H1 (cell line): ENCODE measurements at regions not wholly inside any gene's neighbourhood (a gene's known extent, or its start where the extent isn't known, plus 50 kb on each side); places are given as distances from the start of the nearest gene placed in this dataset.

Experiments used
- CTCF ChIA-PET: fragments of 300-600 bp; sonication (Branson Sonifier 250); formaldehyde crosslinking; loops from one replicate; lab custom pipeline; 2021; ENCODE audit not compliant: partially characterized antibody; lab: Charles Lee
- POLR2A ChIA-PET: fragments of 300-600 bp; sonication (Branson Sonifier 250); formaldehyde crosslinking; loops from one replicate; lab custom pipeline; 2021; ENCODE audit warnings: inconsistent platforms; ENCODE audit not compliant: partially characterized antibody; lab: Charles Lee
- DNase-seq, 2 experiments: peaks; one replicate each; pipeline versions ENCODE4 v3.0.0 to v3.0.0-alpha.2; 2010 to 2022; ENCODE audit warnings: low spot score in 2 of 2, low read depth in 1 of 2, mixed read lengths in 1 of 2
- FAIRE-seq: peaks from 2 replicates; lab custom pipeline; 2011; peaks lifted over from hg19 to GRCh38; lab: Jason Lieb, UNC
- H2AFZ ChIP-seq: 2 replicates; pipeline ENCODE4 v1.8.1; 2012; ENCODE audit warnings: low read length, inconsistent platforms
- H2AK5ac ChIP-seq: 2 replicates; pipeline ENCODE4 v1.6.1; 2013; ENCODE audit warnings: low read depth, low read length
- H2BK120ac ChIP-seq: replicated peaks from 2 replicates; pipeline ENCODE3; 2013; ENCODE audit warnings: low read depth, low read length, inconsistent platforms
- H2BK12ac ChIP-seq: 2 replicates; pipeline ENCODE4 v1.6.1; 2013; ENCODE audit warnings: low read depth, low read length
- H2BK15ac ChIP-seq: 2 replicates; pipeline ENCODE4 v1.6.1; 2013; ENCODE audit warnings: low read length
- H2BK20ac ChIP-seq: 2 replicates; pipeline ENCODE4 v1.6.1; 2013; ENCODE audit warnings: low read length
- H2BK5ac ChIP-seq: 2 replicates; pipeline ENCODE4 v1.6.1; 2013; ENCODE audit warnings: low read depth, low read length
- H3K14ac ChIP-seq: 2 replicates; pipeline ENCODE4 v1.6.1; 2013; ENCODE audit warnings: inconsistent platforms; ENCODE audit not compliant: insufficient read length
- H3K18ac ChIP-seq: 2 replicates; pipeline ENCODE4 v1.6.1; 2013; ENCODE audit warnings: low read length; ENCODE audit errors: extremely low read depth
- H3K23ac ChIP-seq: 2 replicates; pipeline ENCODE4 v1.6.1; 2013; ENCODE audit warnings: inconsistent platforms; ENCODE audit not compliant: insufficient read length
- H3K23me2 ChIP-seq: 2 replicates; pipeline ENCODE4 v1.6.1; 2013; ENCODE audit warnings: low read depth, low read length
- H3K27ac ChIP-seq: 2 replicates; pipeline ENCODE4 v1.6.1; 2011; ENCODE audit warnings: low read depth, low read length, inconsistent platforms
- H3K27me3 ChIP-seq, 4 experiments: replicated peaks in 1 of 4; 1 replicate in 1 of 4; 2 replicates in 3 of 4; pipeline versions ENCODE4 v1.6.1 to v1.8.1; 2011 to 2013; ENCODE audit warnings: low read length in 3 of 4, mild to moderate bottlenecking in 3 of 4, inconsistent platforms in 2 of 4, mixed read lengths in 2 of 4, moderate library complexity in 1 of 4; ENCODE audit not compliant: control insufficient read depth in 3 of 4, insufficient read depth in 3 of 4; ENCODE audit errors: extremely low read depth in 1 of 4
- H3K36me3 ChIP-seq, 4 experiments: 2 replicates each; pipeline versions ENCODE4 v1.6.1 to v1.8.1; 2011 to 2013; ENCODE audit warnings: mild to moderate bottlenecking in 4 of 4, low read length in 3 of 4, moderate library complexity in 2 of 4, control low read depth in 1 of 4, inconsistent platforms in 1 of 4; ENCODE audit not compliant: insufficient read depth in 4 of 4, control insufficient read depth in 2 of 4
- H3K4ac ChIP-seq: replicated peaks from 2 replicates; pipeline ENCODE3; 2013; ENCODE audit warnings: low read length, low read depth, mixed read lengths, inconsistent platforms; ENCODE audit not compliant: insufficient read length
- H3K4me1 ChIP-seq, 4 experiments: replicated peaks in 1 of 4; 1 replicate in 1 of 4; 2 replicates in 3 of 4; pipeline versions ENCODE4 v1.6.1 to v1.8.1; 2011 to 2013; ENCODE audit warnings: low read length in 3 of 4, inconsistent platforms in 2 of 4, mixed read lengths in 1 of 4; ENCODE audit not compliant: insufficient read depth in 4 of 4, control insufficient read depth in 3 of 4
- H3K4me2 ChIP-seq, 2 experiments: 2 replicates each; pipeline versions ENCODE4 v1.6.1 to v1.8.1; 2011 to 2013; ENCODE audit warnings: low read depth in 2 of 2, low read length in 2 of 2, control low read depth in 1 of 2, inconsistent platforms in 1 of 2, mild to moderate bottlenecking in 1 of 2; ENCODE audit not compliant: insufficient read depth in 1 of 2
- H3K4me3 ChIP-seq, 4 experiments: fragments of 200-600, 300-600 bp in 1 of 4; sonication (generic), shearing (Covaris generic), sonication (Bioruptor Twin) in 1 of 4; 2 replicates each; pipeline versions ENCODE4 v1.5.1 to v1.8.1; 2011 to 2016; ENCODE audit warnings: low read length in 4 of 4, low read depth in 3 of 4, control low read depth in 2 of 4, inconsistent platforms in 2 of 4, mild to moderate bottlenecking in 2 of 4, mixed read lengths in 1 of 4, moderate library complexity in 1 of 4; ENCODE audit not compliant: insufficient read depth in 2 of 4; ENCODE audit errors: extremely low read depth in 1 of 4
- H3K56ac ChIP-seq: replicated peaks from 2 replicates; pipeline ENCODE3; 2013; ENCODE audit warnings: low read depth, mild to moderate bottlenecking, mixed read lengths, low read length, inconsistent platforms; ENCODE audit not compliant: insufficient read length
- H3K79me1 ChIP-seq: 2 replicates; pipeline ENCODE4 v1.6.1; 2013; ENCODE audit warnings: low read depth, low read length, control low read depth
- H3K79me2 ChIP-seq, 2 experiments: 2 replicates each; pipeline versions ENCODE4 v1.6.1 to v1.8.1; 2012 to 2013; ENCODE audit warnings: low read length in 2 of 2, mild to moderate bottlenecking in 2 of 2, inconsistent platforms in 1 of 2; ENCODE audit not compliant: insufficient read depth in 2 of 2, control insufficient read depth in 1 of 2
- H3K9ac ChIP-seq, 4 experiments: replicated peaks in 1 of 4; 1 replicate in 1 of 4; 2 replicates in 3 of 4; pipeline versions ENCODE4 v1.6.1 to v1.8.1; 2011 to 2013; ENCODE audit warnings: low read depth in 3 of 4, low read length in 3 of 4, control low read depth in 2 of 4, mild to moderate bottlenecking in 2 of 4, moderate library complexity in 2 of 4, inconsistent platforms in 1 of 4; ENCODE audit errors: extremely low read depth in 1 of 4
- H3K9me3 ChIP-seq, 2 experiments: 2 replicates each; pipeline versions ENCODE4 v1.6.1 to v1.8.1; 2012 to 2013; ENCODE audit warnings: mild to moderate bottlenecking in 2 of 2, moderate library complexity in 2 of 2, control low read depth in 1 of 2, inconsistent platforms in 1 of 2, low read depth in 1 of 2, low read length in 1 of 2, mixed read lengths in 1 of 2; ENCODE audit not compliant: insufficient read depth in 2 of 2
- H4K20me1 ChIP-seq, 2 experiments: replicated peaks in 1 of 2; 2 replicates each; pipeline versions ENCODE3 to v1.8.1; 2011 to 2013; ENCODE audit warnings: inconsistent platforms in 2 of 2, low read length in 2 of 2, mild to moderate bottlenecking in 1 of 2; ENCODE audit not compliant: insufficient read depth in 2 of 2, control insufficient read depth in 1 of 2
- H4K5ac ChIP-seq: 2 replicates; pipeline ENCODE4 v1.6.1; 2013; ENCODE audit warnings: low read length, low read depth, mixed read lengths, inconsistent platforms; ENCODE audit not compliant: insufficient read length
- H4K8ac ChIP-seq: 2 replicates; pipeline ENCODE4 v1.8.0; 2013; ENCODE audit warnings: mild to moderate bottlenecking, moderate library complexity, low read length, inconsistent platforms; ENCODE audit not compliant: insufficient read depth; ENCODE audit errors: extremely low read depth
- H4K91ac ChIP-seq: replicated peaks from 2 replicates; pipeline ENCODE3; 2013; ENCODE audit warnings: low read length, mixed read lengths, inconsistent platforms; ENCODE audit not compliant: insufficient read length
- ATF3 ChIP-seq: IDR thresholded peaks from 2 replicates; pipeline ENCODE4 v1.6.1; 2011; ENCODE audit warnings: low read depth, mild to moderate bottlenecking, low read length; ENCODE audit not compliant: insufficient read depth
- CHD1 ChIP-seq: IDR thresholded peaks from 2 replicates; pipeline ENCODE4 v1.6.1; 2012; ENCODE audit warnings: low read depth, low read length, improper control_type of control experiment
- CTBP2 ChIP-seq: IDR thresholded peaks from 2 replicates; pipeline ENCODE4 v1.7.0; 2011; ENCODE audit warnings: borderline replicate concordance, mild to moderate bottlenecking, moderate library complexity, mixed read lengths, low read length; ENCODE audit not compliant: insufficient read depth, insufficient read length
- HDAC6 ChIP-seq: IDR thresholded peaks from one replicate; pipeline ENCODE4 v1.7.1; 2012; ENCODE audit warnings: low read depth, mild to moderate bottlenecking, inconsistent platforms, low read length, moderate library complexity
- KDM1A ChIP-seq: fragments of 200-600, 300-600 bp; sonication (generic); IDR thresholded peaks from 2 replicates; pipeline ENCODE4 v1.7.1; 2016; ENCODE audit warnings: mild to moderate bottlenecking, low read length, borderline replicate concordance
- MAFK ChIP-seq: IDR thresholded peaks from 2 replicates; pipeline ENCODE4 v1.6.1; 2012; ENCODE audit warnings: low read depth, mild to moderate bottlenecking, improper control_type of control experiment, low read length
- MAX ChIP-seq: IDR thresholded peaks from 2 replicates; pipeline ENCODE4 v1.6.1; 2012; ENCODE audit warnings: inconsistent platforms
- PHF8 ChIP-seq: fragments of 200-600 bp; sonication (generic); conservative IDR thresholded peaks from 2 replicates; pipeline ENCODE4 v1.7.1; 2012; ENCODE audit warnings: low read depth, mild to moderate bottlenecking, inconsistent platforms, low read length, moderate library complexity
- RAD21 ChIP-seq, 2 experiments: IDR thresholded peaks in 1 of 2; conservative IDR thresholded peaks in 1 of 2; 2 replicates each; pipeline ENCODE4 v1.6.1; 2011; ENCODE audit warnings: low read depth in 2 of 2, low read length in 2 of 2, improper control_type of control experiment in 1 of 2, inconsistent platforms in 1 of 2, mild to moderate bottlenecking in 1 of 2, moderate library complexity in 1 of 2
- SIX5 ChIP-seq: IDR thresholded peaks from 2 replicates; pipeline ENCODE4 v1.6.1; 2011; ENCODE audit warnings: mild to moderate bottlenecking, low read depth, low read length
- TAF7 ChIP-seq: optimal IDR thresholded peaks from 2 replicates; pipeline ENCODE3; 2011; ENCODE audit warnings: low read depth, mild to moderate bottlenecking, inconsistent platforms, low read length, moderate library complexity, borderline replicate concordance
- WGBS, 2 experiments: shearing (Covaris generic) in 1 of 2; methylation state at CpG; one replicate each; pipeline versions ENCODE4 v1.1.6 to v1.1.7; 2013 to 2015; ENCODE audit warnings: low lambda C conversion rate in 2 of 2, mixed read lengths in 2 of 2, inconsistent platforms in 1 of 2, low coverage in 1 of 2, missing lambda C conversion rate in 1 of 2; ENCODE audit not compliant: insufficient replicate concordance in 2 of 2, insufficient coverage in 1 of 2, insufficient read length in 1 of 2; ENCODE audit errors: extremely low coverage in 1 of 2, missing lambda C conversion rate in 1 of 2; 5-methylcytosine and 5-hydroxymethylcytosine counted together

- Histone ChIP-seq H2BK15ac (no peak overlapping the region), H3K9me3 (no peaks in the 10 kb centered on the region), H3K36me3 (no peaks in the 10 kb centered on the region), H3K14ac (no peak overlapping the region), H3K23ac (no peak overlapping the region), H3K4me3 (no peak overlapping the region), H3K27ac (no peak overlapping the region), H3K4me2 (no peak overlapping the region), H4K20me1 (no peaks in the 10 kb centered on the region), H2BK120ac (no peak overlapping the region), H2AFZ (no peak overlapping the region), H2BK20ac (peak overlapping the region; percentile 32; the same call in 1 of the 2 replicates), H3K9ac (no peak overlapping the region), H3K4me1 (peaks cover 0 to 10% (median 3%) of the 10 kb centered on the region in 4 experiments; a peak in 4 of 7 replicates), H4K5ac (no peak overlapping the region), H3K79me1 (no peaks in the 10 kb centered on the region), H4K91ac (no peak overlapping the region), H2BK5ac (no peak overlapping the region), H3K79me2 (no peaks in the 10 kb centered on the region), H2BK12ac (peak overlapping the region; percentile 80; the same call in 1 of the 2 replicates), H3K56ac (no peak overlapping the region), H2AK5ac (no peak overlapping the region), H3K18ac (no peak overlapping the region), H3K4ac (no peak overlapping the region), H3K23me2 (peaks cover 3% of the 10 kb centered on the region; the same call in 1 of the 2 replicates), H3K27me3 (no peaks in the 10 kb centered on the region), H4K8ac (no peak overlapping the region)
- DNase-seq: no peak
- ChIA-PET POLR2A (no interaction called here), CTCF (no interaction called here)
- FAIRE-seq: no peak
- WGBS, 2 experiments: 92% methylated on average over 7 of the region's 7 CpGs; no CpG with 5 or more reads in 1 of the 2 experiments
- no peak for TF ChIP-seq MAX
- no peak for TF ChIP-seq HDAC6
- no peak for TF ChIP-seq MAFK
- no peak for TF ChIP-seq KDM1A
- no peak for TF ChIP-seq CHD1
- TF ChIP-seq CTBP2: no peak
- TF ChIP-seq TAF7: no peak
- no peak for TF ChIP-seq ATF3
- TF ChIP-seq PHF8: no peak
- no peak for TF ChIP-seq SIX5
- no peak for TF ChIP-seq RAD21 (IDR thresholded peaks at IDR 0.05 in 1 of 2, conservative IDR thresholded peaks at IDR 0.05 in 1 of 2; ENCODE audit: low read depth in 2 of 2, low read length in 2 of 2)
Measured at GRCh38 chr3:10629671-10630040, 124.3 kb upstream of the ATP2B2 start.
